Superior temporal gyrus (tissue), 1 donor: ENCODE measurements at regions not wholly inside any gene's neighbourhood (a gene's known extent, or its start where the extent isn't known, plus 50 kb on each side); places are given as distances from the start of the nearest gene placed in this dataset.

ENCODE experiments used
- DNase-seq: peaks from one replicate; pipeline ENCODE4 v3.0.0-alpha.2; 2016; ENCODE audit errors: extremely low spot score

DNA sequence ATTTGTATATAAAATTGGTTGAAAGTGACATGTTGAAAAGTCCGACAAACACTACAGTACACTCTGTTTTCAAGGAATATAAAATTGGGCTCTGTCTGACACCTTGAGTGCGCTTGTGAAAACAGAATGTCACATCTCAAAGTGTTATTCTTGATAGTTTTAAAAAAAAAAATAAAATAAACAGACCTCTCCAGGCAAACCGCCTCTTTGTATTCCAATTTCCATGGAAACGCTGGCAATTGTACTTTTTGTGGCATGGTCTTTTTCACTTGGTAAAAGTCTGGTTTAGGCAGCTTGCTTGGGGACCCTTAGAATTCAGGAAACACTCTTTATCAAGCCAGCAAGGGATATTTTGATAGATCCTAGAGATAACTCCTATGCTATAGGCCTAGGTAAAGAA, 302.5 kb downstream of the RAB28 start:
- DNase-seq = no peak

DNA sequence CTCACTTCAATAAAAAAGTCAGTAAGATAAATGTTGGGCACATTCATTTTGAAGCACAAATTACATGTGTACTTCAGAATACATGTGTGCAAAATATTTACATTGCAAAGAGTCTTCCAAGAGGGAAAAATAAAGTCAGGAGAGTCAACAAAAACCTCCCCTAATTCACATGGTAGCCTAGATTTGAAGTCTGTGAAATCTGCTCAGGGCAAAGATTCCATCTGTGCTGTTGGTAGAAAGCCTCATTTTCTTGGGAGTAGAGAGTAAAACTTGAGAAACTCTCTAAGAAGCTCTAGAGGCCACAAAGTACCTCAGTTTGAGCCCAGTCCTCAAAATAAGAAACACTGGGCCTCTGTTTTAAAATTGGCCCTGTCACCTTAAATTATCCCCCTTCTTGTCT, 303.4 kb downstream of the RAB28 start:
- DNase-seq = no peak

DNA sequence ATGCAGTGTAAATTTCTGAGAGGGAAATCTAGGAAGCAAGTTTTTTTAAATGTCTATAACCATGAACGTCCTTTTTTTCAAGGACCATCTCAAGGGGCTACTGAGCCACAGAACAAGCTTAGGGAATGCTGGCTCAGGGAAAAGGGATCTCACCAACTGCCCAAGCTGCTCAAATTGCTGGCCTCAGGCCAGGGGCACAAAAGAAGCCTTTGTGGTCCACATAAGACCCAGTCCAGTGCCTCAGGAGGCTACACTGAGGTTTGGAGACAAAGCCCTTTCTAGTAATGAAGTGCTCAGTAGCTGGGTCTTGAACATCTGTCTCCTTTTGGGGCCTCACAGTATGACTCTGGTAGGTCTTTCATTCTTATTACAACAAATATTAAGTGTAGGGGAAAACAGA, 305.5 kb downstream of the RAB28 start:
- DNase-seq = no peak

DNA sequence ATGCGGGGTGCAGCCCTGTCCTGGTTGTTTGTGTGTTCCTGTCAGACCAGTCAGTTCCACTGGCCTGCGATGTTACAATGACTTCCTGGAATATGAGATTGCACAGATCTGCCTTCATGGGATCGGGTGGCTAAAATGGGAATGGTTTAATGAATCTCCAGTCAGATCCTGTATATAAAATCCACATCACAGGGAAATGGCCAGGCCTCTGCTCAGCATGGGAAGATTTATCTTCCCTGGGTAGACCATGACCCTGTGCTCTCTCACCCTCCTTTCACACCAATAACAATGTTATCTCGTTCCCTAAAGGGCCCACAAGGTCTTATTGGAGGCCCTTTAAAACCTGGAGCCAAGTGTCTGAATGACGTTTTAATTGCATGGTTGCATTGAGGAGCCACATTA, 307.4 kb downstream of the RAB28 start:
- no peak for DNase-seq

DNA sequence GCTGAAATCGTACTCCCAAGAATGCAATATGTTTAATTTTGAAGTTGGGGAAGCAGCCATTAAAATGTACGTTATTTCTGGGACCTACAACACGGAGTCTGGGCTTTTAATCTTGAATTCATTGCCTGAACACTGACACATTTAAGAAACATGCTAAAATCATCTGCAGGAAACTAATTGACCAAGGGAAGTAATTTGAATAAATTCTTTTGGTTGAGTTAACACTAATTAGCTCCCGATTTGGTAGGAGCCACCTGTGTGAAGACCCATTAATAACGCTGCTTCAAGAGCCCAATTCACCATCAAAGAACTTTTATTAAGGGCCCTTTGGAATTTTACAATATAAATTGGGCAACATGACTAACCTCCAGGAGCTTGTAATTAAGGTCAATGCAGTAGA, 309.2 kb downstream of the RAB28 start:
- no peak for DNase-seq

DNA sequence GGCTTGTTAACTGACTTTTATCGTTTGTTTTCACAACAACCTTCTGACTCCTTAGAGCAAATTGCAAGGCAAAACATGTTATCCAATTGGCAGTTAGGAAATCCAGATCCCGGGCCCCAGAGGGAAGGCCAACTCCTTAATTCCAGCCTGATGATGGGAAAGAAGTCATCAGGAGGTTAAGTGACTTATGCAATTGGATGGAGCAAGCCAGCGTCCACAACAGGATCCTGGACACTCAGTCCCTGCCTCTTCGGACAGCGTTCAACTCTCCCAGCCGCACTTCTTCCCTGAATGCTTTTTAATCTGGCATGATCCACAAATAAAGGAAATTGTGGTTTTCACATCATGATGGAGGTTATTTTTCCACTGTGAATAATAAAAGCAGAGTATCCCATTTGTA, 310.1 kb downstream of the RAB28 start:
- DNase-seq = no peak

DNA sequence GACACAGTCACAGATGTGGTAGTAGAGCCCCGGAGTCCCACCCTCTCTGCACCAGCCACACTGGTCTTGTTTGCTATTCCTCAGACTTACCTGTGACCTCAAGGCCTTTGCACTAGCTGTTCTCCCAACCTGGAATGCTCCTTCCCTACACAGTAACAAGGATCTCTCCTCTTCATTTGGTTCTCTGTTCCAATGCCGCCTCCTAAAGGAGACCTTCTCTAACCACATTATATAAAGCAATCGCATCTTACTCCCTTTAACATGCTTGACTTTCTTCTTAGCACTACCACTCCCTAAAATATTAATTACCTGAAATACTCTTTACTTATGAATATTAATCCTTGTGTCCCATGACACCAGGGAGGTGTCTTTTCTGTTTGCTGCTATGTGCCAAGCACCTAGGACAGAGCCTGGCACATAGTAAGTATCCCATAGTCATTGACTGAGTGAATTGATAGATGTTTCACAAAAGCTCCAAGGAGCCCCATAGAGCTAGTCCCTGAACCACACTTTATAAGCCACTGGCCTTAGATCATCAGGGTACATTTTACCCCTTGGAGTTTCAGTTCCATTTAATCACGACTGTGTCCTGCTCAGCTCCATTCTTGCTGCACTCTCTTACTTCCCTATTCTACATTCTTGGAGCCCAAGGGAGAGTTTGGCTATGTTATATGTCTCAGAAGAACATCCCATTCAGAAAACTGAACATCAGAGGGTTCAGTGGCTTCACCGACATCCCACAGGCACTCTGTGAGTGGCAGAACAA, 312.7 kb downstream of the RAB28 start:
- DNase-seq = no peak

DNA sequence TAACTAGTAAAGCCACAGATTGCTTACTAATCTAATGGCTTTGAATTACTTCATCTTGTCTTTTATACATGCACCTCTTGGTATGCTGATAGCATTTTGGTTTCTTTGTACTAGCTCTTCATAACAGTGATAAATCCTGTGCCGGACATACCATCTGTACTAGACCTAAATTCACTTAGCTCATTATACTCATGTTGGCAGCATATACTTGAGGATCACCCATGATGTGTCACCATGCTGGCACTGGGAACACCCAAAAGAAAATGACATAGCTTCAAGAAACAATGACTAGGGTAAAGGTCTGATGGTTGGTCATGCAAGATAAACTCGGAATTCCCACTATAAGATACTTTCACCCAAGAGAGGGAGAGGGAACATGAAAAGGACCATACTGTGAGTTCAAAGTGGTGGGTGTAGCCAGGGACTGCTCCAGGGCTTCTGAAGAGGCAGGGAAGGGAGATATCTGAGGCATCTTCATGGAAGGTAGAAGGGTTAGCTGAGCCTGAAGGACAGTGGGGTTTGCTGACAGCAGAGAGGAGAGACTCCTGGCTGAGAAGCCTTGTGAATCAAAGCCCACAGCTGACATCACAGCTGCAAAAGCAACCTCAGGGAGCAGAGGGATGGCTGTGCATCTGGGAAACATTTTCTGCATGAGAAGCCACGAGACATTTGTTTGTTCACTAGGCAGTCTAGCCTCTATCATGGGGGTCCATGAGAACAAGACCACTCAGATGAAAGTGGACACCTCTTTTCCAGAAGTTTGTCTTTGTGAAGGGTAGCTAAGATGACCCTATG, 314.2 kb downstream of the RAB28 start:
- DNase-seq = no peak

DNA sequence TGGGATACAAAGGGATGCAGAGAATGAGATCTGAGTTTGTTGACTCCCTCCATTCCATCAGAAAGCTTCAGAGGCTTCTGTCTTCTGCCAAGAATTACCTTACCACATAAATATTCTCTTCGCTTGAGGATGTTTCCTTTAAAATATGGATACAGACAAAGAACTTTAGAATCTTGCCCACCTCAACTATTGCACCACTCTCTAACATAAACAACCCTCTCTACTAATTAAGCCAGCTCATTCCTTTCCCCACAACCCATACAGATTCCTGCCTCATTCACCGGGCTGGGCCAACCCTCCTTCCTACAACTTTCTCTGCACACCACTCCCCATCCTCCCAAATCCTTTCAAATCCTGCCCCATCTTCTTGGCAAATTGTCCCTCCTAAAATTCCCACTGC, 315.8 kb downstream of the RAB28 start:
- no peak for DNase-seq

DNA sequence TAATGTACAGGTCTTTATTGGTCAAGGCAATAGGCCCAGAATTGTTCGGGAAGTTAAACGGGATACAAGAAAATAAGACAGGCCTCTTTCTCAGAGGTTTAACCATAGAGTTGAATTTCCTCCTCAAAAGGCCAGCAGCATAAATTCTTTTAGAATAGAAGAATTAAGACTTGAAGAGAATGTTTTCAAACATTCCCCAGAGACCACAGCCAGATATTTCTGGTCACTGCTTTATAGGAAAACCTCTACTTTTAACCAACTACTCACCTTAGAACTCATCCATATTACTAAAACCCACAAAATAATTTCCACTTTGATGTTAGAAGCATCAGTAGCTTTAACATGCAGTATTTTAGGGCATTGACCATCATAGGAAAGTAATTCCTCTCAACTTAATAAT, 317.9 kb downstream of the RAB28 start:
- DNase-seq = no peak

DNA sequence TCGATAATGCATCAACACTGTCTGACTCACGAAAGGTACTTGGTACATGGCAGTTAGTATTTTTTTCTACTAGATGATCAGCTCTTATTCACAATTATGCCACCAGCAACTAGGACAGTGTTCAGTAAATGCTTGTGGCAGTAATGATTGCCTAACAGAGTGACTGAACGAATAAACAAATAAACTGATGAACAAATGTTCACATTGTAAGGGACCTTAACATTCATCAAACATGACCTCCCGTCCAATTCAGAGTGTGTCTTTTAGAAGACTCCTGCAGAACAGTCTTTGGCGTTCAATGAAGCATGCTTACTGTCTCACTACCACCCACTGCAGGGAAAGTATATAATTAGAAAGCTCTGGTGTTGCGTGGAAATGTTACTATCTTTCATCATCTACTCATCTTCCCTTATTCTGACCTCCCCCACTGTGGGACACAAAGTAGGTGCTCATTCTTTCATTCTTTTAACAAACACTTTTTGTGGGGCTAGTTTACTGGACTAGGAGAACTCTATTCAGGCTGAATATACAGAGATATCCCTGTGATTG, 319.3 kb downstream of the RAB28 start:
- no peak for DNase-seq

DNA sequence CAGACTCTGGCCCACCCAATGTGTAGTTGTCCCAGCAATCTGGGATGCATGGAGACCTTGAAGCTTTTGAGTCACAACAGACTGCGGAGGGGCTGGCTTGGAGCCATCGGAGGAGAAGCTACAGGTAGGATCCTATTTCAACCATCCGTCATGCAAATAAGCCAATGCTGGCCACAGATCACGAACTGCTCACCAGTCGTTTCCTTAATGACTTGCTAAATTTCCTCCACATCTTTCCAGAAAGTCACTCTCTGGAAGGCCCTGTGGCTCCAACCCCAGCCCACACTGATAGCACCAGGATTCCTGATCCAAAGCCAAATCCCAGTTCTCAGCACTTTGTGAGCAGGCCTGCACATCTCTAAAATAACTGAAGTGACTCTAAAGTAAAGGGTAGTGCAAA, 321.3 kb downstream of the RAB28 start:
- DNase-seq = no peak

DNA sequence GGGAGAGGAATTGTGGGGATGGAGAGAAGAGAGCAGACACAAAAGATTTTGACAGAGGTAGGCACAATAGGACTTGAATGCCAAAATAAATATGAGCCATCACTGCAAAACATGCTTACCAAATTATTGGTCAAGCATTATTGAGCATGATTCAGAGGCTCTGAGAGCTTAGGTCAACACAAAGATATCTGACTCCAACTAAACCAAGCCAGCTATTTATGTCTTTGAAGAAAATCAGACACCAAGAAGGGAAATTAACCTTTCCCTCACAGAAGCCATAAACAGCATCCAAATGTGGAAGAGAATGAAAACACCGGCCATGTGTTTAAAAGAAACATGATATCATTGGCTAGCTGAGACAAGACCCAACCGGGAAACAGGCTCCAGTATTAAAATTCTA, 323.2 kb downstream of the RAB28 start:
- no peak for DNase-seq

DNA sequence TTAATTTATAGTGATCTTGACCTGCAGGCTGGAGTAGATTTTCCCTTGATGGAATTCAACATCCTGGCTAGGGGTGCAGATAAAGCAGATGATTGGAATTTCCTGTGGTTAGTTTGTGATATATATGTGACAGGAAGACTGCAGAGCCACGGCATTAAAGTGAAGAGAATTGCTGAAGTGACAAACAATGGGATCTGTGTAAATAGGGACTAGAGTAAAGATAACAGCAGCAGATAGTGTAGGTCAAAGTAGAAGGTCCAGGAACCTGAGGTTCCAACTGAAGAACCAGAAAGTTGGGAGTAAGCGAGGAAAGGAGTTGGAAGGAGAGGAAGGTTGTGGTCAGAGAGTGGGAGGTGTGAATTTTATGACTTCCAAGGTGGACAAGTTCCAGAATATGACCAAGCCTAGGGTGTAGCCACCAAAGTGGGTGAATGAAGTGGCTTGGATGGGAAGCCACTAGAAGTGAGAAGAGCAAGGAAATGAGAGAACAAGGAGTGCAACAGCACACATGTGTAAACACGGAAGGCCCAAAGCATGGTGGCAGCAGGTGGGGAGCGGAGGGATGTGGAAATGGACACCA, 325.0 kb downstream of the RAB28 start:
- DNase-seq = no peak

DNA sequence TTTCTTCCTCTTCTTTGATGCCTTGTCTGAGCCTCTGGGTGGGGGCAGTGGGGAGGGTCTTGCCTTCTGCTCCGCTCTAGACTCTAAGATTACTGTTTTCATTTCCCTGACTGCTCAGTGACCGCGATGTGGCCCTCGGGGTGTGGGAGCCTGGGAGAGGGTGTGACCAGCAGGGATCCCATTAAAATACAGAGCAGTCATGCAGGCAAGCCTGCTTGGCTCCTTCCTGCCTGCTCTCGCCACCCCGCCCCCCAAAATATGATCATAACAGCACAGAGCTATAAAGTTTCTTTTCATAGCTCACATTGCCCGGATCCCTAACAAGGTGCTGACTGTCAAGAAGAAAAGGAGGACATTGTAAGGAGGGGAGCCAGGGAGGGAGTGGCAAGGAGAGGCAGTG, 332.9 kb downstream of the RAB28 start:
- DNase-seq = no peak

DNA sequence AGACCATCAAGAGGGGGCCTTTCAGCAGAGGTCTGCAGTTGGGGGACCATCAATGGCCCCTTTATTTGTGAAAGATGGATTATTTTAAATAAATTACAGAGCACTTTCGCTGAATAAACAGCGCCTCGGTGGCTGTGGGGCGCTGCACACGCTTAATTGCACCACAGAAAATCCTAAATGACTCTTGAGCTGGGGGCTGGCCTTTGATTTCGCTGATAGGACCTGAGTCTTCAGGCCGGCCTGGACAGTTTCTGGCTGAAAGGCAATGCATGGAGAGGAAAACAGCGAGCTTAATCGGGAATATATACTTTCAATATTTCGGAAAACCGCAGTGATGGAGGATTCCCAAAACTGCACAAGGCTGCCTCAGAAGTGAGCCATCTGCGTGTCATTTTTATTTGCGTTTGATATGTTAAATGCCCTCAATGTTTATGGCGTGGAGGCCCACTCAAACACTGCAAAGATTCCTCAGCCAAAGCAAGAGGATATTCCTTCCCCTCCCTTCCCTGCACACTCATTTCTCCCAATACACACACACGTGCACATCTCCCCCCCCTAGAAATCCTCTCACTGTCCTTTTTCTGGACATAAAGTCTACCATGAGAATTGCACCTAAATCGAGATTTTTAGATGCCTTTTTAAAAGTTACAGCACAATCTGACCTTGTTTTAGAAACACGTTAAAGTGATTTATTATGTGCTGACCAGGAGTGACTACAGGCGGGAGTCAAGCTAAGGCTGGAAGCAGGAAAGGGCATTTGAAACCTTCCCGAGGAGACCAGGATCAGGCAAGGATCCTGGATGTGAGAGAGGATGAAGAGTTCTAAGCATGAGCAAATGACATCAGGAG, 340.7 kb downstream of the RAB28 start:
- no peak for DNase-seq

DNA sequence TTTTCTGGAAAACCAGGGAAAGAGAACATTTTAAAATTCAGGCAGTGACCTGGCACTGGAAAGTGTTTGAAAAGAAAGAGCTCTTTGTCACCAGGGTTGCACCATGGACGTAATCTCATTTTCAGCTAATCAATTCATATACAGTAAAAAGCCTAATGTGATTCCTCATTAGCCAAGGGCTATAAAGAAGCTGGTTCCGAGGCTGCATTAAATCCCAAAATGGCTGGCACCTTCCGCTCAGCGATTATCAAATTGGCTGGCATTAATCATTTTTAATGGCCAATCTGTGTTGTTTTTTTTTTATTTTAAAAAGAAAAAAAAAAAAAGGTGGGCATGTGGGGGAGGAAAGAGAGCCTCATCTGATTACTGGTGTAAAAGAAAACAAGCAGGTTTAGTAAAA, 341.4 kb downstream of the RAB28 start:
- DNase-seq = no peak

DNA sequence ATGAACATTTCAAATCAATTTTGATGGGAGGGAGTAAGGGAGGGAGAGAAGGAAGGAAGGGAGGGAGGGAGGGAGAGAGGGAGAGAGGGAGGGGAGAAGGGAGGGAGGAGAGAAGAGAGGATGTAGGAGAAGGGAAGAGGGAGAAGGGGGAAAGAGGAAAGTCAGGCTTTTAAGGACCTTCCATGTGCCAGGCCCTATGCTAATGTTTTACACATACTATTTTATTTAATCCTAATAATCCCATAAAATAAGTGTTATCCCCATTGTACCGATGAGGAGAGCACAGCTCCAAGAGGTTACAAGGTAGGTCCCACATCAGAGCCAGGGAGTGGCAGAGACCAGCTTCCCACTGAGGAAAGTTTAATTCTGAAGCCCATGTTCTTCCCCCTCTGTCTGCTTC, 341.9 kb downstream of the RAB28 start:
- no peak for DNase-seq

DNA sequence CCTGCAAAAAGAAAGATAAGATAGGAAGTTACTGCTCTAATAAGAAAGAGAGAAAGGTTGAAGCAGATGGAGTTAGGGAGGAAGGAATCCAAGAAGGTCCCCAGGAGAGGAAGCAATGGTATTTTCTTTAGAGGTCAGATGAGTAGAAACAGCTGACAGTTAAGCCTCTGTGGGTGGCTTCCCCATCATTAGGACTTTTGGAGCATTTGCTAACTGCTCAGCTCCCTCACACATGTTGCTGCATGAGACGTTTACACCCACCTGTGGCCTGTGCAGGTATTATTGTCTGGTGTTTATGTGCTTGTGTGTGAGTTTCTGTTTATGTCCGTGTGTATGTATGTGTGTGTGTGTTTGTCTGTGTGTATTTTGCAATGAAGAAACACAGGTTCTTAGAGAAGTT, 346.8 kb downstream of the RAB28 start:
- DNase-seq = no peak

DNA sequence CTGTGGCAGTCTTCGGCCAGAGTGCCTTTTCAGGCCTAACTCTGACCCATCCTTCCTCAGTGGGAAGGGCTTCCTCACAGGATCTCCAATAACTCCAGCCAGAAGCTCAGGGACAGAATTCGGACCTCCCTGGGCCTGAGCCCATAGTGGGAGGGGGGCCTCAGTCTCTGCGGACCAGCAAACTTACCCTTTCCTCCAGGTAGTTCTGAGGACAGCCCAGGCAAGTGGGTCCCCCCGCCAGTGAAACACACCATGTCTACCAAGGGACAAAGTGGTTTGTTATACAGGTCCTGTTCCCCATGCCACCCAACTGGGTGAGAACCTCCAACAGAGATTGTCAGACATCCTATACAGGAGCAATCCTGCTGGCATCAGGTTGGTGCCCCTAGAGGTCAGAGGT, 350.4 kb downstream of the RAB28 start:
- DNase-seq = no peak

DNA sequence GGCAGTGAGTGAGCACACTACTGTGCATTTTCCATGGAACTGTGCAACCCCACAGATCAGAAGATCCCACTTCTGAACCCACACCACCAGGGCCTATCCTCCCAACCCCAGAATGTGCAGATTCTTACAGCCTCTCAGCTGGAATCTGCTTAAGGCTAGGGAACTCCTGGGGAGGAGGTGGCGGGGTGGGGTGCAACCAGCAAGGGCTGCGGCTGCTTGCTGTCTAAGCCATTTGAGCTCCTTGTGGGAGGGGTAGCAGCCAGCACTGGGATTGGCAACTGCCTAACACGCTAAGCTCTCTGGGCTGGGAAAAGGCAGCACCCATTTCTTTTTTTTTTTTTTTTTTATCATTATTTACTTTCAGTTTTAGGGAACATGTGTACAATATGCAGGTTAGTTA, 353.3 kb downstream of the RAB28 start:
- no peak for DNase-seq

DNA sequence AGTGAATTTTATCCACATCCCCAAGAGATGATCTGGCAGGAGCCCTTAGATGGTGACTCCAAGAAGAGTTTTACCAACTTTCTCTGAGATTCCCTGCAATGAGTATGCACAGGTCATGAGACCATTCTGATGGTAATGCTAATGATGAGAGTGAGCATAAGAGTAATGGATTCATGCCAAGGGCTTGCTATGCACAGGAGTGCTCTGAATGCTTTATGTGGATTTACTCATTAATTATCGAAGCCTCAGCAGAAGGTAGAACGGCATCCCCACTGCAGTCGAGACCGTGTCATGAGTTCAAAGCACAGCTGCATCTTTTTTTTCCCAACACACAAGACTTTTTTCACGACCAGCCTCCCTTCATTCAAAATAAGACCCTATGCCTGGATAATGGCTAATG, 355.0 kb downstream of the RAB28 start:
- DNase-seq = no peak
